ENCODE measurements at regions not wholly inside any gene's neighbourhood (a gene's known extent, or its start where the extent isn't known, plus 50 kb on each side); places are given as distances from the start of the nearest gene placed in this dataset.
"Not testable (repeated sequence)": the region's sequence is repeated elsewhere in the genome, so short reads cannot be mapped to it uniquely, and the experiment has no call there.

- H3K36me3 Mint-ChIP-seq: no peaks in the 10 kb centered on the region
- peaks cover 8 to 15% of the 10 kb centered on the region in 2 donors for H3K9me3 Mint-ChIP-seq
- DNase-seq: no peak
- no peak for ATAC-seq (replicated peaks)
- no peak overlapping the region for H3K27ac Mint-ChIP-seq
- no peaks in the 10 kb centered on the region for H3K4me1 Mint-ChIP-seq
- H3K27me3 Mint-ChIP-seq: no peaks in the 10 kb centered on the region
- H3K4me3 Mint-ChIP-seq: no peak overlapping the region
Observed at GRCh38 chr16:60771138-60771537, 1265.1 kb downstream of the CDH8 start.

GRCh38 chr16:60770384-60770783, 1265.9 kb downstream of the CDH8 start:
- not testable (repeated sequence) for H3K36me3 Mint-ChIP-seq; H3K27ac Mint-ChIP-seq; H3K4me1 Mint-ChIP-seq; DNase-seq; H3K4me3 Mint-ChIP-seq; ATAC-seq (replicated peaks); H3K27me3 Mint-ChIP-seq
- H3K9me3 Mint-ChIP-seq: peaks cover 11 to 15% of the 10 kb centered on the region in 2 donors

GRCh38 chr16:60763869-60764268, 1272.4 kb downstream of the CDH8 start:
- Mint-ChIP-seq H3K27me3 (no peaks in the 10 kb centered on the region), H3K4me3 (no peak overlapping the region), H3K9me3 (peaks cover 7 to 8% of the 10 kb centered on the region in 2 donors), H3K27ac (no peak overlapping the region), H3K4me1 (no peaks in the 10 kb centered on the region), H3K36me3 (no peaks in the 10 kb centered on the region)
- DNase-seq: no peak
- ATAC-seq (replicated peaks): no peak

GRCh38 chr16:60755907-60756306, 1280.3 kb downstream of the CDH8 start:
- Mint-ChIP-seq H3K27ac (no peak overlapping the region), H3K9me3 (peaks cover 2 to 4% of the 10 kb centered on the region in 2 donors), H3K4me3 (no peak overlapping the region), H3K27me3 (no peaks in the 10 kb centered on the region), H3K4me1 (no peaks in the 10 kb centered on the region), H3K36me3 (no peaks in the 10 kb centered on the region)
- no peak for DNase-seq
- no peak for ATAC-seq (replicated peaks)

- peaks cover 9 to 12% of the 10 kb centered on the region in 2 donors for H3K9me3 Mint-ChIP-seq
- ATAC-seq (replicated peaks) (no peak), DNase-seq (no peak)
- no peaks in the 10 kb centered on the region for H3K4me1 Mint-ChIP-seq
- H3K27me3 Mint-ChIP-seq: no peaks in the 10 kb centered on the region
- H3K4me3 Mint-ChIP-seq: no peak overlapping the region
- H3K36me3 Mint-ChIP-seq: no peaks in the 10 kb centered on the region
- H3K27ac Mint-ChIP-seq: no peak overlapping the region
Observed at GRCh38 chr16:60748366-60748765, 1287.9 kb downstream of the CDH8 start.

GRCh38 chr16:60744198-60744597, 1292.0 kb downstream of the CDH8 start:
- H3K4me3 Mint-ChIP-seq: no peak overlapping the region
- DNase-seq (no peak), ATAC-seq (replicated peaks) (no peak)
- no peaks in the 10 kb centered on the region for H3K27me3 Mint-ChIP-seq
- no peaks in the 10 kb centered on the region for H3K36me3 Mint-ChIP-seq
- H3K27ac Mint-ChIP-seq: no peak overlapping the region
- H3K9me3 Mint-ChIP-seq: peaks cover 10 to 11% of the 10 kb centered on the region in 2 donors
- no peaks in the 10 kb centered on the region for H3K4me1 Mint-ChIP-seq

- H3K27ac Mint-ChIP-seq: no peak overlapping the region
- H3K9me3 Mint-ChIP-seq: peaks cover 8 to 10% of the 10 kb centered on the region in 2 donors
- no peaks in the 10 kb centered on the region for H3K36me3 Mint-ChIP-seq
- no peak for ATAC-seq (replicated peaks)
- H3K4me1 Mint-ChIP-seq: no peaks in the 10 kb centered on the region
- H3K27me3 Mint-ChIP-seq: no peaks in the 10 kb centered on the region
- H3K4me3 Mint-ChIP-seq: no peak overlapping the region
- DNase-seq: no peak
Observed at GRCh38 chr16:60741810-60742209, 1294.4 kb downstream of the CDH8 start.

- Mint-ChIP-seq H3K36me3 (no peaks in the 10 kb centered on the region), H3K9me3 (peaks cover 9 to 10% of the 10 kb centered on the region in 2 donors), H3K27ac (no peak overlapping the region), H3K4me1 (no peaks in the 10 kb centered on the region), H3K27me3 (no peaks in the 10 kb centered on the region), H3K4me3 (no peak overlapping the region)
- no peak for ATAC-seq (replicated peaks)
- DNase-seq: no peak
Observed at GRCh38 chr16:60739737-60740683, 1296.2 kb downstream of the CDH8 start.

- no peaks in the 10 kb centered on the region for H3K27me3 Mint-ChIP-seq
- peaks cover 2 to 3% of the 10 kb centered on the region in 2 donors for H3K9me3 Mint-ChIP-seq
- H3K4me3 Mint-ChIP-seq: no peak overlapping the region
- no peaks in the 10 kb centered on the region for H3K36me3 Mint-ChIP-seq
- H3K27ac Mint-ChIP-seq: no peak overlapping the region
- ATAC-seq (replicated peaks) (no peak), DNase-seq (no peak)
- no peaks in the 10 kb centered on the region for H3K4me1 Mint-ChIP-seq
Observed at GRCh38 chr16:60731329-60732050, 1304.7 kb downstream of the CDH8 start.

GRCh38 chr16:60729051-60729450, 1307.2 kb downstream of the CDH8 start:
- no peak for ATAC-seq (replicated peaks)
- Mint-ChIP-seq H3K4me1 (no peaks in the 10 kb centered on the region), H3K36me3 (no peaks in the 10 kb centered on the region), H3K9me3 (peaks cover 2 to 4% of the 10 kb centered on the region in 2 donors), H3K4me3 (no peak overlapping the region), H3K27ac (no peak overlapping the region), H3K27me3 (no peaks in the 10 kb centered on the region)
- DNase-seq: no peak

GRCh38 chr16:60727851-60728250, 1308.4 kb downstream of the CDH8 start:
- H3K4me3 Mint-ChIP-seq: no peak overlapping the region
- no peak overlapping the region for H3K27ac Mint-ChIP-seq
- no peaks in the 10 kb centered on the region for H3K27me3 Mint-ChIP-seq
- H3K4me1 Mint-ChIP-seq: no peaks in the 10 kb centered on the region
- ATAC-seq (replicated peaks) (no peak), DNase-seq (no peak)
- no peaks in the 10 kb centered on the region for H3K36me3 Mint-ChIP-seq
- H3K9me3 Mint-ChIP-seq: peaks cover 6 to 10% of the 10 kb centered on the region in 2 donors

GRCh38 chr16:60720060-60720459, 1316.2 kb downstream of the CDH8 start:
- H3K36me3 Mint-ChIP-seq: no peaks in the 10 kb centered on the region
- no peak for ATAC-seq (replicated peaks)
- H3K9me3 Mint-ChIP-seq: peaks cover 6 to 18% of the 10 kb centered on the region in 2 donors
- H3K4me3 Mint-ChIP-seq: no peak overlapping the region
- DNase-seq: no peak
- no peaks in the 10 kb centered on the region for H3K27me3 Mint-ChIP-seq
- H3K27ac Mint-ChIP-seq: no peak overlapping the region
- H3K4me1 Mint-ChIP-seq: no peaks in the 10 kb centered on the region

GRCh38 chr16:60717808-60718207, 1318.4 kb downstream of the CDH8 start:
- no peaks in the 10 kb centered on the region for H3K27me3 Mint-ChIP-seq
- no peak overlapping the region for H3K27ac Mint-ChIP-seq
- DNase-seq (no peak), ATAC-seq (replicated peaks) (no peak)
- H3K4me1 Mint-ChIP-seq: no peaks in the 10 kb centered on the region
- H3K36me3 Mint-ChIP-seq: no peaks in the 10 kb centered on the region
- H3K9me3 Mint-ChIP-seq: peaks cover 0 to 14% of the 10 kb centered on the region in 2 donors
- no peak overlapping the region for H3K4me3 Mint-ChIP-seq

- ATAC-seq (replicated peaks): no peak
- H3K27ac Mint-ChIP-seq: no peak overlapping the region
- no peaks in the 10 kb centered on the region for H3K36me3 Mint-ChIP-seq
- no peak for DNase-seq
- H3K4me1 Mint-ChIP-seq: no peaks in the 10 kb centered on the region
- H3K27me3 Mint-ChIP-seq: no peaks in the 10 kb centered on the region
- peaks cover 4 to 8% of the 10 kb centered on the region in 2 donors for H3K9me3 Mint-ChIP-seq
- no peak overlapping the region for H3K4me3 Mint-ChIP-seq
Observed at GRCh38 chr16:60712144-60712543, 1324.1 kb downstream of the CDH8 start.

GRCh38 chr16:60704726-60705125, 1331.5 kb downstream of the CDH8 start:
- Mint-ChIP-seq H3K36me3 (no peaks in the 10 kb centered on the region), H3K4me1 (no peaks in the 10 kb centered on the region), H3K9me3 (peaks cover 0 to 5% of the 10 kb centered on the region in 2 donors), H3K27me3 (no peaks in the 10 kb centered on the region), H3K27ac (no peak overlapping the region), H3K4me3 (no peak overlapping the region)
- DNase-seq (no peak), ATAC-seq (replicated peaks) (no peak)

Measured in stimulated activated naive B cell treated with anti-CD40 and anti-IgM and Interleukin-4, amounts not matched to agents 10 μg/mL and 1 μg/mL and 100 μg/mL, for 72 hours (primary cell).